ENCODE measurements at regions not wholly inside any gene's neighbourhood (a gene's known extent, or its start where the extent isn't known, plus 50 kb on each side); places are given as distances from the start of the nearest gene placed in this dataset.

GRCh38 chr12:113610698-113611097 is 139.0 kb upstream of the LHX5 start:
- DNase-seq (ENCODE audit: extremely low read depth, low read depth), result no peak
- TF ChIP-seq CTCF (IDR thresholded peaks at IDR 0.05; ENCODE audit: low read depth, low read length), result no peak

GRCh38 chr12:113609692-113610469 is 138.2 kb upstream of the LHX5 start:
- TF ChIP-seq CTCF (IDR thresholded peaks at IDR 0.05; ENCODE audit: low read depth, low read length), result no peak
- DNase-seq (ENCODE audit: extremely low read depth, low read depth), result no peak

- TF ChIP-seq CTCF (IDR thresholded peaks at IDR 0.05; ENCODE audit: low read depth, low read length), result no peak
- DNase-seq (ENCODE audit: extremely low read depth, low read depth), result no peak
These were observed 133.0 kb upstream of the LHX5 start for GRCh38 chr12:113604666-113605065.

- TF ChIP-seq CTCF (IDR thresholded peaks at IDR 0.05; ENCODE audit: low read depth, low read length), result no peak
- no peak for DNase-seq (ENCODE audit: extremely low read depth, low read depth)
These were observed 130.1 kb upstream of the LHX5 start for GRCh38 chr12:113601656-113602263.

- DNase-seq (ENCODE audit: extremely low read depth, low read depth), result no peak
- no peak for TF ChIP-seq CTCF (IDR thresholded peaks at IDR 0.05; ENCODE audit: low read depth, low read length)
These were observed 127.2 kb upstream of the LHX5 start for GRCh38 chr12:113598815-113599406.

GRCh38 chr12:113594967-113595366 is 123.3 kb upstream of the LHX5 start:
- no peak for TF ChIP-seq CTCF (IDR thresholded peaks at IDR 0.05; ENCODE audit: low read depth, low read length)
- DNase-seq (ENCODE audit: extremely low read depth, low read depth), result no peak

GRCh38 chr12:113591480-113591974 is 119.9 kb upstream of the LHX5 start:
- no peak for DNase-seq (ENCODE audit: extremely low read depth, low read depth)
- TF ChIP-seq CTCF (IDR thresholded peaks at IDR 0.05; ENCODE audit: low read depth, low read length), result no peak

Measured in AG09319 (cell line).